ENCODE measurements at regions not wholly inside any gene's neighbourhood (a gene's known extent, or its start where the extent isn't known, plus 50 kb on each side); places are given as distances from the start of the nearest gene placed in this dataset.

DNA sequence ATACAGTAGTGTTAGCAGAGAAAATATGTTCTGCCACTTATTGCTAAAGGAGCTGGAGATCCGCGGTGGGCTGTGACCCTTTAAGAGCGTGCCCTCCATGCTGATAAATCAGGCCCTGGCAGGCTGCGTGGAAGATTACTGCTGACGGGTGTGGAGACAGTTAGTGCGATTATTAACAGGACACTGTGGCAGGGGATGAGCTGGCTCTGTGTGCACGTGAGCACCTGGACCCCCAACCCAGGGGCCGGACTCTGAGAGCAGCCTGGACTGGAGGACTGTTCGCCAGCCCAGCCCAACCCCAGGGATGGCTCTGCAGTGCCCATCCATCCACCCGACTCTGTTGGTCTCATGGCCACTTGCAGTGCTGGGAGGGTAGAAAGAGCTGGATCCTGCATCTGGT lies 162.0 kb downstream of the MELK start:
- Histone ChIP-seq H4K20me1 (ENCODE audit: insufficient read depth, low read length) (no peaks in the 10 kb centered on the region), H3K9me3 (ENCODE audit: low read length) (no peaks in the 10 kb centered on the region), H3K4me3 (replicated peaks in 1 of 3; ENCODE audit: insufficient read depth in 1 of 3, low read depth in 2 of 3, low read length in 3 of 3) (no peak overlapping the region), H3K9ac (ENCODE audit: insufficient read depth, low read depth, low read length) (no peak overlapping the region), H3K4me2 (ENCODE audit: low read depth, low read length) (no peak overlapping the region), H3K27ac (ENCODE audit: extremely low read length, insufficient read depth, low read length) (no peak overlapping the region), H3K36me3 (replicated peaks in 1 of 2; ENCODE audit: control insufficient read depth in 1 of 2, insufficient read depth in 2 of 2, low read length in 2 of 2) (no peaks in the 10 kb centered on the region), H2AFZ (ENCODE audit: low read length) (no peak overlapping the region), H3K4me1 (ENCODE audit: insufficient read depth, low read length) (no peaks in the 10 kb centered on the region; the same call in 1 of the 2 replicates), H3K27me3 (ENCODE audit: control insufficient read depth in 1 of 2, insufficient read depth in 2 of 2, low read length in 2 of 2) (peaks cover 0 to 18% of the 10 kb centered on the region in 2 experiments), H3K79me2 (ENCODE audit: insufficient read depth, low read length) (no peaks in the 10 kb centered on the region)
- no peak for FAIRE-seq
- CTCF ChIA-PET (ENCODE audit: low intra/inter-chr PET ratio, low total read pairs): no interaction called here
- ATAC-seq: no peak
- DNase-seq (ENCODE audit: low spot score): no peak
- WGBS (ENCODE audit: low lambda C conversion rate): 31% methylated on average over 7 of the region's 10 CpGs
- TF ChIP-seq, protein P1, sequence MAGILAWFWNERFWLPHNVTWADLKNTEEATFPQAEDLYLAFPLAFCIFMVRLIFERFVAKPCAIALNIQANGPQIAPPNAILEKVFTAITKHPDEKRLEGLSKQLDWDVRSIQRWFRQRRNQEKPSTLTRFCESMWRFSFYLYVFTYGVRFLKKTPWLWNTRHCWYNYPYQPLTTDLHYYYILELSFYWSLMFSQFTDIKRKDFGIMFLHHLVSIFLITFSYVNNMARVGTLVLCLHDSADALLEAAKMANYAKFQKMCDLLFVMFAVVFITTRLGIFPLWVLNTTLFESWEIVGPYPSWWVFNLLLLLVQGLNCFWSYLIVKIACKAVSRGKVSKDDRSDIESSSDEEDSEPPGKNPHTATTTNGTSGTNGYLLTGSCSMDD (CRISPR knock-in tag; IDR thresholded peaks at IDR 0.05): no peak
- TF ChIP-seq FOXK1 (CRISPR knock-in tag; IDR thresholded peaks at IDR 0.05; ENCODE audit: borderline replicate concordance, low read depth): no peak
- TF ChIP-seq, protein P2, sequence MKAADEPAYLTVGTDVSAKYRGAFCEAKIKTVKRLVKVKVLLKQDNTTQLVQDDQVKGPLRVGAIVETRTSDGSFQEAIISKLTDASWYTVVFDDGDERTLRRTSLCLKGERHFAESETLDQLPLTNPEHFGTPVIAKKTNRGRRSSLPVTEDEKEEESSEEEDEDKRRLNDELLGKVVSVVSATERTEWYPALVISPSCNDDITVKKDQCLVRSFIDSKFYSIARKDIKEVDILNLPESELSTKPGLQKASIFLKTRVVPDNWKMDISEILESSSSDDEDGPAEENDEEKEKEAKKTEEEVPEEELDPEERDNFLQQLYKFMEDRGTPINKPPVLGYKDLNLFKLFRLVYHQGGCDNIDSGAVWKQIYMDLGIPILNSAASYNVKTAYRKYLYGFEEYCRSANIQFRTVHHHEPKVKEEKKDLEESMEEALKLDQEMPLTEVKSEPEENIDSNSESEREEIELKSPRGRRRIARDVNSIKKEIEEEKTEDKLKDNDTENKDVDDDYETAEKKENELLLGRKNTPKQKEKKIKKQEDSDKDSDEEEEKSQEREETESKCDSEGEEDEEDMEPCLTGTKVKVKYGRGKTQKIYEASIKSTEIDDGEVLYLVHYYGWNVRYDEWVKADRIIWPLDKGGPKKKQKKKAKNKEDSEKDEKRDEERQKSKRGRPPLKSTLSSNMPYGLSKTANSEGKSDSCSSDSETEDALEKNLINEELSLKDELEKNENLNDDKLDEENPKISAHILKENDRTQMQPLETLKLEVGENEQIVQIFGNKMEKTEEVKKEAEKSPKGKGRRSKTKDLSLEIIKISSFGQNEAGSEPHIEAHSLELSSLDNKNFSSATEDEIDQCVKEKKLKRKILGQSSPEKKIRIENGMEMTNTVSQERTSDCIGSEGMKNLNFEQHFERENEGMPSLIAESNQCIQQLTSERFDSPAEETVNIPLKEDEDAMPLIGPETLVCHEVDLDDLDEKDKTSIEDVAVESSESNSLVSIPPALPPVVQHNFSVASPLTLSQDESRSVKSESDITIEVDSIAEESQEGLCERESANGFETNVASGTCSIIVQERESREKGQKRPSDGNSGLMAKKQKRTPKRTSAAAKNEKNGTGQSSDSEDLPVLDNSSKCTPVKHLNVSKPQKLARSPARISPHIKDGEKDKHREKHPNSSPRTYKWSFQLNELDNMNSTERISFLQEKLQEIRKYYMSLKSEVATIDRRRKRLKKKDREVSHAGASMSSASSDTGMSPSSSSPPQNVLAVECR (CRISPR knock-in tag; IDR thresholded peaks at IDR 0.05; ENCODE audit: borderline replicate concordance): no peak
- TF ChIP-seq ZNF577 (CRISPR knock-in tag; IDR thresholded peaks at IDR 0.05; ENCODE audit: borderline replicate concordance, low read depth): no peak
- TF ChIP-seq SNAI1 (CRISPR knock-in tag; IDR thresholded peaks at IDR 0.05; ENCODE audit: borderline replicate concordance): no peak
- no peak for TF ChIP-seq ZNF780A (CRISPR knock-in tag; IDR thresholded peaks at IDR 0.05)
- no peak for TF ChIP-seq YEATS4 (CRISPR knock-in tag; IDR thresholded peaks at IDR 0.05; ENCODE audit: borderline replicate concordance)
- TF ChIP-seq, protein P3, sequence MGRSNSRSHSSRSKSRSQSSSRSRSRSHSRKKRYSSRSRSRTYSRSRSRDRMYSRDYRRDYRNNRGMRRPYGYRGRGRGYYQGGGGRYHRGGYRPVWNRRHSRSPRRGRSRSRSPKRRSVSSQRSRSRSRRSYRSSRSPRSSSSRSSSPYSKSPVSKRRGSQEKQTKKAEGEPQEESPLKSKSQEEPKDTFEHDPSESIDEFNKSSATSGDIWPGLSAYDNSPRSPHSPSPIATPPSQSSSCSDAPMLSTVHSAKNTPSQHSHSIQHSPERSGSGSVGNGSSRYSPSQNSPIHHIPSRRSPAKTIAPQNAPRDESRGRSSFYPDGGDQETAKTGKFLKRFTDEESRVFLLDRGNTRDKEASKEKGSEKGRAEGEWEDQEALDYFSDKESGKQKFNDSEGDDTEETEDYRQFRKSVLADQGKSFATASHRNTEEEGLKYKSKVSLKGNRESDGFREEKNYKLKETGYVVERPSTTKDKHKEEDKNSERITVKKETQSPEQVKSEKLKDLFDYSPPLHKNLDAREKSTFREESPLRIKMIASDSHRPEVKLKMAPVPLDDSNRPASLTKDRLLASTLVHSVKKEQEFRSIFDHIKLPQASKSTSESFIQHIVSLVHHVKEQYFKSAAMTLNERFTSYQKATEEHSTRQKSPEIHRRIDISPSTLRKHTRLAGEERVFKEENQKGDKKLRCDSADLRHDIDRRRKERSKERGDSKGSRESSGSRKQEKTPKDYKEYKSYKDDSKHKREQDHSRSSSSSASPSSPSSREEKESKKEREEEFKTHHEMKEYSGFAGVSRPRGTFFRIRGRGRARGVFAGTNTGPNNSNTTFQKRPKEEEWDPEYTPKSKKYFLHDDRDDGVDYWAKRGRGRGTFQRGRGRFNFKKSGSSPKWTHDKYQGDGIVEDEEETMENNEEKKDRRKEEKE (IDR thresholded peaks at IDR 0.05): no peak
- TF ChIP-seq, protein P4, sequence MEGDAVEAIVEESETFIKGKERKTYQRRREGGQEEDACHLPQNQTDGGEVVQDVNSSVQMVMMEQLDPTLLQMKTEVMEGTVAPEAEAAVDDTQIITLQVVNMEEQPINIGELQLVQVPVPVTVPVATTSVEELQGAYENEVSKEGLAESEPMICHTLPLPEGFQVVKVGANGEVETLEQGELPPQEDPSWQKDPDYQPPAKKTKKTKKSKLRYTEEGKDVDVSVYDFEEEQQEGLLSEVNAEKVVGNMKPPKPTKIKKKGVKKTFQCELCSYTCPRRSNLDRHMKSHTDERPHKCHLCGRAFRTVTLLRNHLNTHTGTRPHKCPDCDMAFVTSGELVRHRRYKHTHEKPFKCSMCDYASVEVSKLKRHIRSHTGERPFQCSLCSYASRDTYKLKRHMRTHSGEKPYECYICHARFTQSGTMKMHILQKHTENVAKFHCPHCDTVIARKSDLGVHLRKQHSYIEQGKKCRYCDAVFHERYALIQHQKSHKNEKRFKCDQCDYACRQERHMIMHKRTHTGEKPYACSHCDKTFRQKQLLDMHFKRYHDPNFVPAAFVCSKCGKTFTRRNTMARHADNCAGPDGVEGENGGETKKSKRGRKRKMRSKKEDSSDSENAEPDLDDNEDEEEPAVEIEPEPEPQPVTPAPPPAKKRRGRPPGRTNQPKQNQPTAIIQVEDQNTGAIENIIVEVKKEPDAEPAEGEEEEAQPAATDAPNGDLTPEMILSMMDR (CRISPR knock-in tag; IDR thresholded peaks at IDR 0.05): no peak
- TF ChIP-seq SRSF4 (IDR thresholded peaks at IDR 0.05; ENCODE audit: low read depth, low read length, poor library complexity, severe bottlenecking): no peak
- no peak for TF ChIP-seq ZMAT3 (CRISPR knock-in tag; conservative IDR thresholded peaks at IDR 0.05)
- intact Hi-C loops (cut with micrococcal nuclease; ENCODE audit: unreplicated experiment): no loop called here
- POLR2A ChIA-PET: no interaction called here
- in situ Hi-C loops (cut with HindIII; ENCODE audit: extremely low pct_ligation_motif_present, low pct_unique_long_range_greater_than_20kb): no loop called here
- BruUV-seq (replicated peaks): no TSS peak
